H9 (cell line): ENCODE measurements at regions not wholly inside any gene's neighbourhood (a gene's known extent, or its start where the extent isn't known, plus 50 kb on each side); places are given as distances from the start of the nearest gene placed in this dataset.

Source experiments
- DNase-seq: peaks from one replicate; pipeline ENCODE4 v3.0.0-alpha.2; 2017
- H2AFZ ChIP-seq: one replicate; pipeline ENCODE4 v1.6.1; 2013; ENCODE audit warnings: mild to moderate bottlenecking, low read length, control low read depth, moderate library complexity
- H2AK5ac ChIP-seq: 2 replicates; pipeline ENCODE4 v1.6.1; 2013; ENCODE audit warnings: low read length, control low read depth, mixed read lengths; ENCODE audit not compliant: insufficient read length
- H2BK120ac ChIP-seq: one replicate; pipeline ENCODE4 v1.6.1; 2013; ENCODE audit warnings: low read depth, mild to moderate bottlenecking, low read length, control low read depth, inconsistent platforms; ENCODE audit not compliant: poor library complexity, severe bottlenecking
- H2BK12ac ChIP-seq: 2 replicates; pipeline ENCODE4 v1.6.1; 2013; ENCODE audit warnings: low read length, control low read depth, mixed read lengths, low read depth; ENCODE audit not compliant: insufficient read length
- H2BK15ac ChIP-seq: 2 replicates; pipeline ENCODE4 v1.6.1; 2013; ENCODE audit warnings: low read depth, low read length, control low read depth
- H2BK20ac ChIP-seq: one replicate; pipeline ENCODE4 v1.6.1; 2013; ENCODE audit warnings: low read depth, mild to moderate bottlenecking, low read length, control low read depth, inconsistent platforms; ENCODE audit not compliant: poor library complexity, severe bottlenecking
- H2BK5ac ChIP-seq: 2 replicates; pipeline ENCODE4 v1.6.1; 2013; ENCODE audit warnings: low read length, control low read depth, mixed read lengths; ENCODE audit not compliant: insufficient read length
- H3K14ac ChIP-seq: 2 replicates; pipeline ENCODE4 v1.6.1; 2013; ENCODE audit warnings: low read length, control low read depth; ENCODE audit not compliant: insufficient read depth
- H3K18ac ChIP-seq: 2 replicates; pipeline ENCODE4 v1.6.1; 2013; ENCODE audit warnings: low read depth, mild to moderate bottlenecking, mixed read lengths, low read length, control low read depth; ENCODE audit not compliant: insufficient read length
- H3K23ac ChIP-seq: 2 replicates; pipeline ENCODE4 v1.6.1; 2013; ENCODE audit warnings: low read length, control low read depth, mixed read lengths, low read depth; ENCODE audit not compliant: insufficient read length
- H3K23me2 ChIP-seq: 2 replicates; pipeline ENCODE4 v1.6.1; 2013; ENCODE audit warnings: low read depth, mild to moderate bottlenecking, mixed read lengths, low read length, control low read depth; ENCODE audit not compliant: insufficient read length, poor library complexity, severe bottlenecking
- H3K27ac ChIP-seq: 2 replicates; pipeline ENCODE4 v1.5.1; 2013; ENCODE audit warnings: low read length, control low read depth, mixed read lengths, low read depth; ENCODE audit not compliant: insufficient read length
- H3K27me3 ChIP-seq: 2 replicates; pipeline ENCODE4 v1.6.1; 2013; ENCODE audit warnings: low read length, control low read depth, inconsistent platforms; ENCODE audit not compliant: insufficient read depth
- H3K4ac ChIP-seq: 2 replicates; pipeline ENCODE4 v1.6.1; 2013; ENCODE audit warnings: low read depth, mild to moderate bottlenecking, control low read depth, inconsistent platforms, low read length, moderate library complexity
- H3K4me1 ChIP-seq: 2 replicates; pipeline ENCODE4 v1.6.1; 2013; ENCODE audit warnings: low read length, control low read depth, inconsistent platforms; ENCODE audit not compliant: insufficient read depth
- H3K4me2 ChIP-seq: 2 replicates; pipeline ENCODE4 v1.6.1; 2013; ENCODE audit warnings: low read length, control low read depth, mixed read lengths; ENCODE audit not compliant: insufficient read length, insufficient read depth
- H3K56ac ChIP-seq: 2 replicates; pipeline ENCODE4 v1.6.1; 2013; ENCODE audit warnings: low read depth, mild to moderate bottlenecking, mixed read lengths, low read length, control low read depth; ENCODE audit not compliant: insufficient read length
- H3K79me1 ChIP-seq: 2 replicates; pipeline ENCODE4 v1.6.1; 2013; ENCODE audit warnings: low read depth, mild to moderate bottlenecking, moderate library complexity, low read length, control low read depth, inconsistent platforms; ENCODE audit not compliant: insufficient read depth, poor library complexity, severe bottlenecking
- H3K79me2 ChIP-seq: 2 replicates; pipeline ENCODE4 v1.6.1; 2013; ENCODE audit warnings: low read length, control low read depth, inconsistent platforms; ENCODE audit not compliant: insufficient read depth
- H3K9ac ChIP-seq: 2 replicates; pipeline ENCODE4 v1.6.1; 2013; ENCODE audit warnings: low read length, control low read depth, mixed read lengths; ENCODE audit not compliant: insufficient read length; ENCODE audit errors: extremely low read depth
- H3K9me3 ChIP-seq: one replicate; pipeline ENCODE4 v1.6.1; 2013; ENCODE audit warnings: low read depth, low read length, inconsistent platforms; ENCODE audit not compliant: control insufficient read depth
- H3T11ph ChIP-seq: one replicate; pipeline ENCODE4 v1.6.1; 2013; ENCODE audit warnings: mild to moderate bottlenecking, low read length, control low read depth, inconsistent platforms
- H4K20me1 ChIP-seq: one replicate; pipeline ENCODE4 v1.6.1; 2013; ENCODE audit not compliant: control insufficient read depth, insufficient read length, insufficient read depth
- H4K5ac ChIP-seq: 2 replicates; pipeline ENCODE4 v1.6.1; 2013; ENCODE audit warnings: low read depth, mild to moderate bottlenecking, mixed read lengths, low read length, control low read depth; ENCODE audit not compliant: insufficient read length
- H4K8ac ChIP-seq: replicated peaks from 2 replicates; pipeline ENCODE4 v1.6.1; 2013; ENCODE audit warnings: low read length, control low read depth, mixed read lengths, low read depth; ENCODE audit not compliant: insufficient read length
- H4K91ac ChIP-seq: 2 replicates; pipeline ENCODE4 v1.6.1; 2013; ENCODE audit warnings: low read depth, mild to moderate bottlenecking, moderate library complexity, mixed read lengths, low read length, control low read depth; ENCODE audit not compliant: insufficient read length
- H3K27ac Mint-ChIP-seq, 3 experiments: 2 replicates in 2 of 3; 3 replicates in 1 of 3; pipeline ENCODE4 v1.8.0; 2020 to 2021; ENCODE audit warnings: mixed read lengths in 3 of 3, mild to moderate bottlenecking in 1 of 3, moderate library complexity in 1 of 3
- H3K27me3 Mint-ChIP-seq: 2 replicates; pipeline ENCODE4 v1.8.0; 2021; ENCODE audit warnings: low read depth, mild to moderate bottlenecking, moderate library complexity, mixed read lengths
- H3K36me3 Mint-ChIP-seq, 3 experiments: 2 replicates in 2 of 3; 3 replicates in 1 of 3; pipeline ENCODE4 v1.8.0; 2020 to 2021; ENCODE audit warnings: low read depth in 3 of 3, mixed read lengths in 3 of 3; ENCODE audit not compliant: insufficient read depth in 1 of 3
- H3K4me1 Mint-ChIP-seq, 2 experiments: 2 replicates each; pipeline ENCODE4 v1.8.0; 2020; ENCODE audit warnings: mixed read lengths in 2 of 2
- H3K4me3 Mint-ChIP-seq, 2 experiments: 2 replicates in 1 of 2; 3 replicates in 1 of 2; pipeline ENCODE4 v1.8.0; 2020 to 2021; ENCODE audit warnings: mild to moderate bottlenecking in 2 of 2, mixed read lengths in 2 of 2, moderate library complexity in 1 of 2
- H3K9me3 Mint-ChIP-seq, 2 experiments: 2 replicates in 1 of 2; 3 replicates in 1 of 2; pipeline ENCODE4 v1.8.0; 2020; ENCODE audit warnings: mild to moderate bottlenecking in 2 of 2, mixed read lengths in 2 of 2, moderate library complexity in 1 of 2
- CTCF ChIP-seq: fragments of 200-600 bp; sonication (generic); conservative IDR thresholded peaks from 3 replicates; pipeline ENCODE4 v1.8.0; 2021; ENCODE audit warnings: antibody characterized with exemption, mild to moderate bottlenecking
- WGBS: extraction: QIAGEN DNeasy Blood & Tissue Kit; methylation state at CpG from one replicate; pipeline ENCODE4 v1.1.7; 2013; ENCODE audit warnings: missing lambda C conversion rate, low lambda C conversion rate, mixed read lengths; ENCODE audit not compliant: insufficient read length; ENCODE audit errors: extremely low coverage; 5-methylcytosine and 5-hydroxymethylcytosine counted together

DNA sequence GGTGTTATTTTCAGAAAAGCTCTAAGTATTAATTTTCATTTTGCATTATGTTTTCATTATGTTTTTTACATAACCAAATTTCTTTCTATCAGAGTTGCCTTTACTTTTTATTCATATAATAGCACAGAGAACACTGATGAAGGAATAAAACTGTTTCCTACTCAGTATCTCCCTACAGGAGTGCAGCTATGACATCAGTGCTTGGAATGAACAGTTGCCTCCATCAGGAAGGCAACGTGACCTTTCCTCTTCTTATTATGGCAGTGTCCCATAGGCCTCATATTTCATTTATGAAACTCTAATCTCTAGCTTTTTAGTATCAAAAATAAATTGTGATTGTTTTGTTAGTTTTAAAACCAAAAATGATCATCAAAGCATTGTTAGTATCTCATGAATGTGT, 712.8 kb downstream of the CD109 start:
- Histone ChIP-seq H3K23me2 (no peaks in the 10 kb centered on the region), H3K4me2 (no peak overlapping the region), H3K4ac (no peak overlapping the region), H2AFZ (no peak overlapping the region), H2BK15ac (no peak overlapping the region), H3K9ac (no peak overlapping the region), H4K8ac (no peak overlapping the region), H3T11ph (no peak overlapping the region), H4K91ac (no peak overlapping the region), H3K27me3 (no peaks in the 10 kb centered on the region), H3K9me3 (no peaks in the 10 kb centered on the region), H3K23ac (no peak overlapping the region), H3K18ac (no peak overlapping the region), H3K14ac (no peak overlapping the region), H2AK5ac (no peak overlapping the region), H3K79me2 (no peaks in the 10 kb centered on the region), H2BK12ac (no peak overlapping the region), H4K20me1 (no peaks in the 10 kb centered on the region), H3K79me1 (no peaks in the 10 kb centered on the region), H3K56ac (no peak overlapping the region), H3K4me1 (no peaks in the 10 kb centered on the region), H2BK120ac (no peak overlapping the region), H2BK20ac (no peak overlapping the region), H4K5ac (no peak overlapping the region), H3K27ac (no peak overlapping the region), H2BK5ac (no peak overlapping the region)
- Mint-ChIP-seq H3K36me3 (peaks cover 0 to 2% (median 0%) of the 10 kb centered on the region in 3 experiments; a peak in 1 of 7 replicates), H3K4me3 (no peak overlapping the region), H3K9me3 (peaks cover 0 to 4% of the 10 kb centered on the region in 2 experiments; a peak in 1 of 5 replicates), H3K4me1 (peaks cover 0 to 3% of the 10 kb centered on the region in 2 experiments; a peak in 1 of 4 replicates), H3K27ac (no peak overlapping the region), H3K27me3 (no peaks in the 10 kb centered on the region)
- no peak for TF ChIP-seq CTCF
- no peak for DNase-seq
- WGBS = no CpG with 5 or more reads among the region's 1 CpG
